GM13976 (cell line): ENCODE measurements at regions not wholly inside any gene's neighbourhood (a gene's known extent, or its start where the extent isn't known, plus 50 kb on each side); places are given as distances from the start of the nearest gene placed in this dataset.

Experiments used
- DNase-seq: peaks from one replicate; pipeline ENCODE4 v3.0.0; 2012; ENCODE audit warnings: low spot score
- in situ Hi-C: fragments of 300-500 bp; cut with MboI; formaldehyde crosslinking; loops from one replicate; pipeline ENCODE4 v1.12.0; 2022; ENCODE audit warnings: low sequenced_read_pairs, mixed read lengths, inconsistent platforms; ENCODE audit not compliant: unreplicated experiment
- TF ChIP-seq, protein P1 (sequence below): IDR thresholded peaks from 2 replicates; pipeline ENCODE4 v1.5.1; 2012; ENCODE audit warnings: borderline replicate concordance, mild to moderate bottlenecking; ENCODE audit not compliant: insufficient read depth; ENCODE audit errors: extremely low read depth, missing control alignments, control extremely low read depth

DNA sequence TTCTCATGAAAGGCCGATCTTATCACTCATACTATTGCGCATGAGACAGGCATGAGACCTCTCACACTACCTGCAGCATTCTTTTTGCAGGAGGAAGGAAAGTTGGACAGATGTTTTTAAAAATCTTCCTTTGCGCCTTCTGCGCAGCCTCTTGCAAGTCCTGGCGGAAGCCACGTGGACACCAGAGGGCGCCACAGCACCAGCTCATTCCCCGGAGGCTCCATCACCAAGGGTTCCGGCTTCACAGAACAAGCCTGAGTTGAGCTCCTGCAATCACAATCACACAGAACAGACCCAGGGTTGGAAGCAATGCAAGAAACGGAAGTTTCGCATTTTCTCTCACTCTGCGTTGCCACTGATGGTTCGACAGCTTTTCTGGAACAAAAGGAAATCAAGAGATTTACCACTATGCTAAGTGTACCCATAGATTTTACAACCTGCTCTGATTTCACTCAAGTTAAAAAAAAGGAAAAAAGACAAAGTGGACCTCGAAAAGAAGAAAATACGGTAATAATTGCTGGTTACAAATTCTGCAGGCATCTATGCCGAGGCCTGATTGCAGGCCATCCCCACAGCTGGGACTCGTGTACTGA is 304.7 kb upstream of the MSX2 start:
- TF ChIP-seq, protein P1, sequence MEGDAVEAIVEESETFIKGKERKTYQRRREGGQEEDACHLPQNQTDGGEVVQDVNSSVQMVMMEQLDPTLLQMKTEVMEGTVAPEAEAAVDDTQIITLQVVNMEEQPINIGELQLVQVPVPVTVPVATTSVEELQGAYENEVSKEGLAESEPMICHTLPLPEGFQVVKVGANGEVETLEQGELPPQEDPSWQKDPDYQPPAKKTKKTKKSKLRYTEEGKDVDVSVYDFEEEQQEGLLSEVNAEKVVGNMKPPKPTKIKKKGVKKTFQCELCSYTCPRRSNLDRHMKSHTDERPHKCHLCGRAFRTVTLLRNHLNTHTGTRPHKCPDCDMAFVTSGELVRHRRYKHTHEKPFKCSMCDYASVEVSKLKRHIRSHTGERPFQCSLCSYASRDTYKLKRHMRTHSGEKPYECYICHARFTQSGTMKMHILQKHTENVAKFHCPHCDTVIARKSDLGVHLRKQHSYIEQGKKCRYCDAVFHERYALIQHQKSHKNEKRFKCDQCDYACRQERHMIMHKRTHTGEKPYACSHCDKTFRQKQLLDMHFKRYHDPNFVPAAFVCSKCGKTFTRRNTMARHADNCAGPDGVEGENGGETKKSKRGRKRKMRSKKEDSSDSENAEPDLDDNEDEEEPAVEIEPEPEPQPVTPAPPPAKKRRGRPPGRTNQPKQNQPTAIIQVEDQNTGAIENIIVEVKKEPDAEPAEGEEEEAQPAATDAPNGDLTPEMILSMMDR: peak; percentile 96
- in situ Hi-C loops: loop anchor here (25.0 kb wide), 1 partner anchor 368 kb away; no protein-coding TSS in a partner anchor
- peak; percentile 73 for DNase-seq

DNA sequence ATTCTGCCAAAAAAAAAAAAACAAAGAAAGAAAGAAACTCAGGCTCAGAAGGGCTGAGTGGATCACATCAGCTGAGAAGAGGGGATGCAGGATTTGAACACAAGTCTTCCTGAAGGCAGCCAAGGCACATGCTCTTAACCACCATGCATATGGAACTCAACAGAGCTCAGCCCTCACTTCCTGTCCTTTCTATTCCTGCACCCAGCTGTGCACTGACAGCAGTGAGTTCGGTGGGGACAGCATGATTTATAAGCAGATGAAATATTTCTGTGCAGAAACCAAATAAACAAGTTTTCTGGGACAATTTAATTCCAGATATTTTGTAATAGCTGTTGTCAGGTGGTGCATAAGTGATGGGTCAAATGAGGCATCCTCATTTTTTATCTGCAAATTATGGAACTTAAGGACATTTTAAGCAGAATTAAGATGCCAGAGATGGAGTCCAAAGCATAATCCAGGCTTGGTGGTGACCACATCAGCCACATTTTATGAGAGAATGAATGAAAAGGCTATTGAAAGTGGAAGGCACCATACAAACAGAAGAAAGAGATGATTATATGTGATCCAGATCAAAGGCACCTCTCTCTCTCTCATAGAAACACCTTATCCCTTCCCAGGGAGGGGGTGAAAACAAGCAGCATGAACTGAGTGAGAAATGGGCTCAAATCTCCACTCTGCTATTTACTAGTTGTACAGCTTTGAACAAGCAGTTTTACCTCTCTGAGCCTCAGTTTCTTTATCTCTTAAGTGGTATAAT is 303.6 kb upstream of the MSX2 start:
- in situ Hi-C loops: loop anchor here (25.0 kb wide), 1 partner anchor 366 kb away; no protein-coding TSS in a partner anchor
- TF ChIP-seq, protein P1: no peak
- DNase-seq: no peak

DNA sequence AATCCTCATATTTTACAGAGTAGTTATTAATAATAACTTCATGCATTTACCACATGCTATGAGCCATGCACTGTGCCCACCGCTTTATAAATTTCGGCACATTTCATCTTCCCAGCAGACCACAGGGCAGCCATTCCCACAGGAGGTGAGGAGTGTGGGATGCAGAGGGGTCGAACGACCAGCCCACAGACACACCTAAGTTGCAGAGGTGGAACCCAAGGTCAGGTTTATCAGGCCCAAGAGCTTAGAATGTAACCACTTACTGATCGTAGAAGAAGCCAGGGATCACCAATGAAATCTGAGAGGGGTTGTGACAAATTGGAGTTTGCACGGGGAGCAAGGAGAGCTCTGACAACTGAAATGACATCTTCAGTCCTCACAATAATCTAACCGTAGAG is 303.0 kb upstream of the MSX2 start:
- TF ChIP-seq, protein P1: no peak
- in situ Hi-C loops: loop anchor here (25.0 kb wide), 1 partner anchor 366 kb away; no protein-coding TSS in a partner anchor
- DNase-seq: no peak

DNA sequence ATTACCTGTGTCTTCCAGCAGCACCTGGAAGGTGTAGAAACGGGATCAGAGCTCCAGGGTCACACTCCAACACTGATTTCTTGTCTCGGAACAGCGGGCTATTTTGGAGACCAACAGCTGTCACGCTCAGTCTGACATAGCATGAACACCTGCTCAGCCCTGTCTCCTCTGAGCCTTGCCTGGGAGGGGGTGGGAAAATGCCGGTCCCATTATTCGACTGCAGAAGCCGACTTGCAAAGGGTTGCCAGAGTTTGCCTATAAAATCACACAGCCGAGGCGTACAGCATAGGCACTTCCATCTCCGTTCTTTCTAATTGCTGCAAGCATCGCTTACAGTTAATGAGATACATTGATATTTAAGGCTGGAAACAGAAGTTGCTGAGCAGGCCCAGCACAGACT is 300.8 kb upstream of the MSX2 start:
- TF ChIP-seq, protein P1: no peak
- in situ Hi-C loops: loop anchor here (25.0 kb wide), 1 partner anchor 364 kb away; no protein-coding TSS in a partner anchor
- no peak for DNase-seq

DNA sequence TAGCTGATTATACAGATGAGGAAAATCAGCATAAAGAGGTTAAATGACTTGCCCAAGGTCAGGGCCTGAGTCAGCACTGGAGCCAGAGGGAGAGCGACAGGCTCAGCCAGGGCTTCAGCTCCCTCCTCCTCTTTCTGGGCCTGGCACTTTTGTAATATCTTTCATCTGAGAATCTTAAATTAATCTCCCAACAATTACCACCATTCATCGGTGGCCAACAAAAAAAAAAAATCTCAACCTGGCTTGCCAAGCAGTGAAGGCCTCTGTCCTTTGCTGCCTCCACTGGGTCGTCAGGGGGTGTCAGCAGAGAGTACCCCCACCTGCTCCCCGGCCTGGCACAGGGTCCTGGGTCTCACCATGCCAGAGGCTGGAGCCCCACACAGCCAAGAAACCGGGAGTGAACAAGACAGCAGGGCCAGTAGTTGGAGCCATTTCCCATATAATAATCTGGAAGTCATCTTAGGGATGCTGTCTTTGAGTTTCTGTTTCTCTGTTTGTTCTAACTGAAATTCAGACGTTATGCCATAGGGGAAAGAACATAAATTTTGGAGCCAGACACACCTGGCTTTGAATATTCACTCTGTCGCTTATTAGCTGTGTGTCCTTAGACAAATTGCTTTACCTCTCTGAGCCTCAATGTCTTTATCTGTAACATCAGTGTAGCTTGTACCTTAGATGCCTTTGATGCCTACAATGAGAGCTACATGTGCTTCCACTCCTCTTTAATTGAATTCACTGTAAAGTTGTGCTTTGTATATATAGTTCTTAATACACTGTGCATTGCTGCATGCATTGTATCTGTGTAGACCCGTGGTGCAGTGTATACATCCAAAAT is 299.9 kb upstream of the MSX2 start:
- no peak for DNase-seq
- TF ChIP-seq, protein P1: no peak
- in situ Hi-C loops: loop anchor here (25.0 kb wide), 1 partner anchor 363 kb away; no protein-coding TSS in a partner anchor

DNA sequence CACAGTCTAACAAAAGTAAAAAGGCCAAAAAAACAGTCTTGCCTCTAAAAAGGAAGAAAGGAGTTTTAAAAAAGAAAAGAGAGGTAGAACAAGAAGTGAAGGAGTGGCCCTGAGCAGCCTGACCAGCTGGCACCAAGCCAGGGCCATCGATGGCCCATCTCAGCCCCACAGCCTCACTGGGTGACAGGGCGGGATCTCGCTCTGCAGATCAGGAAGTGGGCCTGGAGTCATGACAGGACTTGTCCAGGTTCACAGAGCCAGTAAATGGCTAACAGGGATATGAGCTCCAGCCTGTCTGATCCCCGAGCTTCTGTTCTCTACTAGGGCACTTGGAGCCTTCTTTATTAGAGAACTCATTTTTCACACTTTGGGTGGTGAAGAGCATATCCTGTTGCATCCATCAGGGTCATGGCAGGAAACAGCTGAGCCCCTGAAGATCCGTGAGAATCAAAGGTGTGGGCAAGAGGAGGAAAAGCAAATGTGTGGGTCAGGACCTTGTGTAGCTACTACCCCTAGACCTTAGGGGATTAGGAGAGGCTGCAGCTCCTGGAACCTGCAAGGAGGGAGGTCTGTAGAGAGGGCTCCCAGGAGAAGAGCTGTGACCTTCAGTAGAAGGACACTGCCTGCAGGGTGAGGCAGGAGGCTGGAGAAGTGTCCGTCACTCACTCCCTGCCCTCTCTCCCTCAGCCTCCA is 299.0 kb upstream of the MSX2 start:
- in situ Hi-C loops: no loop called here
- no peak for DNase-seq
- TF ChIP-seq, protein P1: no peak
